Occipital lobe (tissue), 1 donor: ENCODE measurements at regions not wholly inside any gene's neighbourhood (a gene's known extent, or its start where the extent isn't known, plus 50 kb on each side); places are given as distances from the start of the nearest gene placed in this dataset.
A peak's percentile ranks its signal among the peaks of the same experiment; 100 is the strongest.
"Not testable (repeated sequence)": the region's sequence is repeated elsewhere in the genome, so short reads cannot be mapped to it uniquely, and the experiment has no call there.

Experiments
- DNase-seq: peaks from one replicate; lab custom pipeline; 2025; lab: John Stamatoyannopoulos, UW

GRCh38 chr6:165173484-165173883 lies 135.9 kb downstream of the C6orf118 start:
- DNase-seq: no peak

GRCh38 chr6:165167861-165168260 lies 141.5 kb downstream of the C6orf118 start:
- no peak for DNase-seq

GRCh38 chr6:165167311-165167710 lies 142.1 kb downstream of the C6orf118 start:
- DNase-seq: no peak

- no peak for DNase-seq
Measured at GRCh38 chr6:165163519-165163918, 145.9 kb downstream of the C6orf118 start.

- no peak for DNase-seq
Measured at GRCh38 chr6:165159460-165159859, 149.9 kb downstream of the C6orf118 start.

GRCh38 chr6:165146456-165146855 lies 162.9 kb downstream of the C6orf118 start:
- DNase-seq: peak; percentile 2

GRCh38 chr6:165135889-165136288 lies 173.5 kb downstream of the C6orf118 start:
- no peak for DNase-seq

- no peak for DNase-seq
Measured at GRCh38 chr6:165129086-165129485, 180.3 kb downstream of the C6orf118 start.

GRCh38 chr6:165127743-165128142 lies 181.7 kb downstream of the C6orf118 start:
- DNase-seq: not testable (repeated sequence)

GRCh38 chr6:165124681-165125080 lies 184.7 kb downstream of the C6orf118 start:
- DNase-seq: not testable (repeated sequence)

- no peak for DNase-seq
Measured at GRCh38 chr6:165119231-165120020, 190.0 kb downstream of the C6orf118 start.

GRCh38 chr6:165118736-165119135 lies 190.7 kb downstream of the C6orf118 start:
- DNase-seq: no peak

- no peak for DNase-seq
Measured at GRCh38 chr6:165117806-165118205, 191.6 kb downstream of the C6orf118 start.

- DNase-seq: no peak
Measured at GRCh38 chr6:165117121-165117520, 192.3 kb downstream of the C6orf118 start.

- no peak for DNase-seq
Measured at GRCh38 chr6:165110860-165111259, 198.5 kb downstream of the C6orf118 start.

GRCh38 chr6:165109011-165109410 lies 200.4 kb downstream of the C6orf118 start:
- DNase-seq: no peak

- no peak for DNase-seq
Measured at GRCh38 chr6:165106261-165106660, 203.1 kb downstream of the C6orf118 start.

GRCh38 chr6:165098165-165098564 lies 211.2 kb downstream of the C6orf118 start:
- no peak for DNase-seq

- DNase-seq: no peak
Measured at GRCh38 chr6:165096868-165097267, 212.5 kb downstream of the C6orf118 start.

GRCh38 chr6:165096209-165096608 lies 213.2 kb downstream of the C6orf118 start:
- no peak for DNase-seq

- no peak for DNase-seq
Measured at GRCh38 chr6:165092881-165093595, 216.4 kb downstream of the C6orf118 start.

- no peak for DNase-seq
Measured at GRCh38 chr6:165091121-165091785, 218.2 kb downstream of the C6orf118 start.
